KMS-11 (cell line): ENCODE measurements at regions not wholly inside any gene's neighbourhood (a gene's known extent, or its start where the extent isn't known, plus 50 kb on each side); places are given as distances from the start of the nearest gene placed in this dataset.

Experiments used
- H2AFZ ChIP-seq: fragments of 200-600 bp; sonication (generic); 2 replicates; pipeline ENCODE4 v1.6.1; 2016; ENCODE audit warnings: antibody characterized with exemption, mixed run types, low read depth
- H3K27ac ChIP-seq: fragments of 200-600 bp; sonication (generic); 2 replicates; pipeline ENCODE4 v1.6.1; 2016; ENCODE audit warnings: mild to moderate bottlenecking, mixed run types
- H3K27me3 ChIP-seq: fragments of 200-600 bp; sonication (generic); 2 replicates; pipeline ENCODE4 v1.6.1; 2017; ENCODE audit warnings: mild to moderate bottlenecking, low read depth, mixed run types, moderate library complexity; ENCODE audit not compliant: insufficient read depth
- H3K36me3 ChIP-seq: fragments of 200-600 bp; sonication (generic); 2 replicates; pipeline ENCODE4 v1.6.1; 2017; ENCODE audit warnings: mild to moderate bottlenecking, mixed run types; ENCODE audit not compliant: insufficient read depth
- H3K4me1 ChIP-seq: fragments of 200-600 bp; sonication (generic); 2 replicates; pipeline ENCODE4 v1.6.1; 2016; ENCODE audit warnings: mild to moderate bottlenecking, low read depth, mixed run types; ENCODE audit not compliant: poor library complexity, severe bottlenecking
- H3K4me2 ChIP-seq: fragments of 200-600 bp; sonication (generic); 2 replicates; pipeline ENCODE4 v1.7.0; 2016; ENCODE audit warnings: mild to moderate bottlenecking, mixed run types
- H3K4me3 ChIP-seq: fragments of 200-600 bp; sonication (generic); IDR thresholded peaks from 2 replicates; pipeline ENCODE4 v1.6.1; 2017; ENCODE audit warnings: low read depth, low read length, mixed read lengths; ENCODE audit not compliant: insufficient read depth
- H3K79me2 ChIP-seq: fragments of 200-600 bp; sonication (generic); 2 replicates; pipeline ENCODE4 v1.6.1; 2016; ENCODE audit warnings: low read depth, mixed run types; ENCODE audit not compliant: insufficient read depth
- H3K9ac ChIP-seq: fragments of 200-600 bp; sonication (generic); 2 replicates; pipeline ENCODE4 v1.6.1; 2016; ENCODE audit warnings: mild to moderate bottlenecking, mixed run types
- H4K20me1 ChIP-seq: fragments of 200-600 bp; sonication (generic); 2 replicates; pipeline ENCODE4 v1.6.1; 2016; ENCODE audit warnings: mild to moderate bottlenecking, mixed run types; ENCODE audit not compliant: insufficient read depth
- TF ChIP-seq, protein P1 (sequence below): fragments of 200-600 bp; sonication (generic); conservative IDR thresholded peaks from 2 replicates; pipeline ENCODE4 v1.6.1; 2017; ENCODE audit warnings: low read depth, mild to moderate bottlenecking, antibody characterized with exemption, low read length, moderate library complexity, mixed read lengths

DNA sequence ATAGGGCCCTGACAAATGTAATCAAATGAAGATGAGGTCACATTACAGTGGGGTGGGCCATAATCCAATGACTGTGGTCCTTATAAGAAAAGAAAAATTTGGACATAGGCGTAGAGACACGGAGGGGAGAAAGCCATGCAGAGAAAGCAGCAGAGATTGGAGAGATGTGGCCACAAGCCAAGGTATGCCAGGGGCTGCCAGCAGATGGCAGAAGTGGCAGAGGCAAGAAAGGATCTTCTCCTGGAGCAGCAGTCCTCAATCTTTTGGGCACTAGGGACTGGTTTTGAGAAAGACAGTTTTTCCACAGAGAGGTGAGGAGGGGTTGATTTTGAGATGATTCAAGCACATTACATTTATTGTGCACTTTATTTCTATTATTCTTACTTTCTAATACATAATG, 355.1 kb downstream of the NPHP4 start:
- no peak overlapping the region for H3K4me3 ChIP-seq
- TF ChIP-seq, protein P1, sequence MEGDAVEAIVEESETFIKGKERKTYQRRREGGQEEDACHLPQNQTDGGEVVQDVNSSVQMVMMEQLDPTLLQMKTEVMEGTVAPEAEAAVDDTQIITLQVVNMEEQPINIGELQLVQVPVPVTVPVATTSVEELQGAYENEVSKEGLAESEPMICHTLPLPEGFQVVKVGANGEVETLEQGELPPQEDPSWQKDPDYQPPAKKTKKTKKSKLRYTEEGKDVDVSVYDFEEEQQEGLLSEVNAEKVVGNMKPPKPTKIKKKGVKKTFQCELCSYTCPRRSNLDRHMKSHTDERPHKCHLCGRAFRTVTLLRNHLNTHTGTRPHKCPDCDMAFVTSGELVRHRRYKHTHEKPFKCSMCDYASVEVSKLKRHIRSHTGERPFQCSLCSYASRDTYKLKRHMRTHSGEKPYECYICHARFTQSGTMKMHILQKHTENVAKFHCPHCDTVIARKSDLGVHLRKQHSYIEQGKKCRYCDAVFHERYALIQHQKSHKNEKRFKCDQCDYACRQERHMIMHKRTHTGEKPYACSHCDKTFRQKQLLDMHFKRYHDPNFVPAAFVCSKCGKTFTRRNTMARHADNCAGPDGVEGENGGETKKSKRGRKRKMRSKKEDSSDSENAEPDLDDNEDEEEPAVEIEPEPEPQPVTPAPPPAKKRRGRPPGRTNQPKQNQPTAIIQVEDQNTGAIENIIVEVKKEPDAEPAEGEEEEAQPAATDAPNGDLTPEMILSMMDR: peak; percentile 31; the same call in 1 of the 2 replicates

DNA sequence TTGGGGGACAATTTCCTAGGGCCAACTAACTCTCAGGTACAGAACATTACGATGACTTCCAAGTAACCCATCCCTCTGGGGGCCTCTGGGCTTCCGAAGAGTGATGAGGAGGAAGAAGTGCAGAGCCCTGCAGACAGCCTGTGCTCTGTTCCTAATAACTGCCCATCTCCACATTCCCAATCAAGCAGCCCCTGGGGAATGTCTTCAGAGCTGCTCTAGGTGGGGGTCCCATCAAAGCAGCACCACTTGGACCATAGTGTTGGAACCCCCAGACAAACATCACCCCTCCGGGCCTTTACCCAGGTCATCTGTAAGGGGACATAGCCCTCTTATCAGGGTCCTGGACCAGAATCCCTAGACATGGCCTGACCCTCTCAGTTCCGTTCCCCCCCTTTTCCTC, 357.3 kb downstream of the NPHP4 start:
- Histone ChIP-seq H3K4me1 (no peaks in the 10 kb centered on the region), H3K9ac (no peak overlapping the region), H3K4me3 (no peak overlapping the region), H3K36me3 (no peaks in the 10 kb centered on the region), H3K27ac (no peak overlapping the region), H4K20me1 (no peaks in the 10 kb centered on the region), H3K27me3 (no peaks in the 10 kb centered on the region; the same call in 1 of the 2 replicates), H3K4me2 (no peak overlapping the region), H2AFZ (no peak overlapping the region), H3K79me2 (no peaks in the 10 kb centered on the region)
- TF ChIP-seq, protein P1: no peak

More for the DNA sequence above, 355.1 kb downstream of the NPHP4 start:
- no peak overlapping the region for H2AFZ ChIP-seq
- no peak overlapping the region for H3K27ac ChIP-seq
- H4K20me1 ChIP-seq: no peaks in the 10 kb centered on the region
- no peaks in the 10 kb centered on the region for H3K79me2 ChIP-seq
- H3K36me3 ChIP-seq: no peaks in the 10 kb centered on the region
- H3K4me1 ChIP-seq: no peaks in the 10 kb centered on the region
- H3K9ac ChIP-seq: no peak overlapping the region
- no peak overlapping the region for H3K4me2 ChIP-seq
- H3K27me3 ChIP-seq: peaks cover 4% of the 10 kb centered on the region; the same call in 1 of the 2 replicates

DNA sequence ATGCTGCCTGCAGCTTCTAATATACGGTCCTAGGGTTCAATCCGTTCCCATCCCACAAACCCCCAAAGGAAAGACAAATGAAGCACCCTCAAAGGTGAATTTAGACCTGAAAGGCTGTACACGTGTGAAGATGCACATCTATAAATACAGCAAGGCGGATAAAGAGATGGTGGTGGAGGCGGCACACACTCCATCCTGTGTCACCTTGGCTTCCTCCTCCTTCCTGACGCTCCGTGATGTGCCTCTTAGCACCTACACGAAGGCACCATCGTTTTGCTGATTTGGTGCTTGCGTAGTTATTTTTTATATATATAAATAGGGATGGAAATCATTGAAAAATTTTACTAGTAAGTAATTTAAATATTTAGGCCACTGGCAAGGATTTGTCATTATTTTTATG, 359.4 kb downstream of the NPHP4 start:
- H3K36me3 ChIP-seq: no peaks in the 10 kb centered on the region
- H2AFZ ChIP-seq: no peak overlapping the region
- H4K20me1 ChIP-seq: no peaks in the 10 kb centered on the region
- H3K9ac ChIP-seq: no peak overlapping the region
- no peaks in the 10 kb centered on the region for H3K4me1 ChIP-seq
- no peak overlapping the region for H3K27ac ChIP-seq
- H3K27me3 ChIP-seq: peaks cover 1% of the 10 kb centered on the region; the same call in 1 of the 2 replicates
- H3K4me3 ChIP-seq: no peak overlapping the region
- no peaks in the 10 kb centered on the region for H3K79me2 ChIP-seq
- TF ChIP-seq, protein P1: no peak
- no peak overlapping the region for H3K4me2 ChIP-seq

DNA sequence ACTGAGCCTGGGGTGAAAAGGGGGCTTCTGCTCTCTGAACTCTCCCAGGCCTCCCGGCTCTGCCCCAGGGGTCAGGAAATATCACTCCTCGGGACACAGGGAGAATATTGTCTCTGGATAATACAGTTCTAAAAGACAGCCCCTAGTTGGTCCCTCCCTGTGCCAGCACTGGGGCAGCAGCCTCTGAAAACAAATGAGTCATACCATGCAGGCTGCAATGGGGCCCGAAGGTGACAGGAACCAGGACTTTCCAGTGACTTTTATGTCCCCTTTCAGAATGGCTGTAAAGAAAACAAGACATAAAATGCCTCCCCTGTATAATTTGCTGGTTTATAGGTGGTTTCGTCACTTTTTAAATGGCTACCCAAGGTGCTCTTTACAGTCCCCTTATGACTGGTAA, 360.0 kb downstream of the NPHP4 start:
- no peaks in the 10 kb centered on the region for H3K4me1 ChIP-seq
- peaks cover 7% of the 10 kb centered on the region; the same call in 1 of the 2 replicates for H3K27me3 ChIP-seq
- H3K9ac ChIP-seq: no peak overlapping the region
- TF ChIP-seq, protein P1: no peak
- no peaks in the 10 kb centered on the region for H3K79me2 ChIP-seq
- no peak overlapping the region for H2AFZ ChIP-seq
- no peak overlapping the region for H3K4me2 ChIP-seq
- no peaks in the 10 kb centered on the region for H3K36me3 ChIP-seq
- H3K4me3 ChIP-seq: no peak overlapping the region
- H4K20me1 ChIP-seq: no peaks in the 10 kb centered on the region
- no peak overlapping the region for H3K27ac ChIP-seq

DNA sequence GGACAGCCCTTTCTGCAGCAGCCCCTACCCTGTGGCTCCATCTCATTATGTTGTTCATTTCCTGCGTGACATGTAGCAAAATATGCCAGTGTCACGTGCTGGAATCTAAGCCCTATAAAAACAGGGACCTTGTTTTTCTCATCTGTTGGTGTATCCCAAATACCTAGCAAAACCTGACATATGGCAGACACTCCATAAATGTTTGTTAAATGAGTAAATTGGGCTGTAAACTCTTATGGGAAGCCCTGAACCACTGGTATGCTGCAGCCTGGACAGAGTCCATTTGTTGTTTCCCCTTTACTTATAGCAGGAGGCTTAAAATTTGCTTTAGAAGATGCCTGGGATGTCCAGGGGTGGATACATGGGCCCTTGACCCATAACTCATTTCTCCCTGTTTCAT, 363.8 kb downstream of the NPHP4 start:
- no peaks in the 10 kb centered on the region for H3K4me1 ChIP-seq
- no peaks in the 10 kb centered on the region for H3K79me2 ChIP-seq
- no peak overlapping the region for H3K9ac ChIP-seq
- TF ChIP-seq, protein P1: no peak
- H3K4me3 ChIP-seq: no peak overlapping the region
- H3K4me2 ChIP-seq: no peak overlapping the region
- H2AFZ ChIP-seq: no peak overlapping the region
- peaks cover 25% of the 10 kb centered on the region; the same call in 1 of the 2 replicates for H3K27me3 ChIP-seq
- H3K36me3 ChIP-seq: no peaks in the 10 kb centered on the region
- no peaks in the 10 kb centered on the region for H4K20me1 ChIP-seq
- H3K27ac ChIP-seq: no peak overlapping the region
